A673 (cell line): ENCODE measurements at regions not wholly inside any gene's neighbourhood (a gene's known extent, or its start where the extent isn't known, plus 50 kb on each side); places are given as distances from the start of the nearest gene placed in this dataset.

Source experiments
- BruUV-seq: library from RNA; stranded (reverse); fragments of 400-500 nt; replicated peaks from 2 replicates; lab custom pipeline; 2021; lab: Mats Ljungman, UMichigan
- CTCF ChIA-PET: fragments of 300-600 bp; sonication (Branson Sonifier 250); formaldehyde crosslinking; loops from one replicate; lab custom pipeline; 2022; ENCODE audit warnings: antibody characterized with exemption; lab: Charles Lee
- POLR2A ChIA-PET: fragments of 300-600 bp; sonication (Branson Sonifier 250); formaldehyde crosslinking; loops from one replicate; lab custom pipeline; 2022; ENCODE audit warnings: antibody characterized with exemption; ENCODE audit not compliant: low non-redundant PET; lab: Charles Lee
- DNase-seq: peaks from one replicate; pipeline ENCODE4 v3.0.0-alpha.2; 2015; ENCODE audit warnings: low spot score
- H3K27ac ChIP-seq: fragments of 200-600 bp; sonication (generic); 2 replicates; pipeline ENCODE4 v1.5.1; 2016; ENCODE audit warnings: mixed run types, low read depth, mild to moderate bottlenecking, mixed read lengths, antibody characterized with exemption, low read length; ENCODE audit not compliant: poor library complexity, severe bottlenecking
- H3K27me3 ChIP-seq: fragments of 200-600 bp; sonication (generic); replicated peaks from 2 replicates; pipeline ENCODE4 v1.6.1; 2017; ENCODE audit warnings: mixed run types, low read depth, mild to moderate bottlenecking, mixed read lengths, antibody characterized with exemption, low read length; ENCODE audit not compliant: insufficient read depth, poor library complexity
- H3K36me3 ChIP-seq: fragments of 200-600 bp; sonication (generic); 2 replicates; pipeline ENCODE4 v1.6.1; 2016; ENCODE audit warnings: mixed run types, mild to moderate bottlenecking, mixed read lengths, antibody characterized with exemption, low read length; ENCODE audit not compliant: insufficient read depth, poor library complexity, severe bottlenecking
- H3K4me1 ChIP-seq: fragments of 200-600 bp; sonication (generic); 2 replicates; pipeline ENCODE4 v1.6.1; 2017; ENCODE audit warnings: mixed run types, mild to moderate bottlenecking, mixed read lengths, antibody characterized with exemption, low read length; ENCODE audit not compliant: insufficient read depth, poor library complexity, severe bottlenecking
- H3K4me3 ChIP-seq: fragments of 200-600 bp; sonication (generic); 2 replicates; pipeline ENCODE4 v1.5.1; 2016; ENCODE audit warnings: low read depth, mixed run types, mild to moderate bottlenecking, mixed read lengths, low read length; ENCODE audit not compliant: poor library complexity, severe bottlenecking
- H3K9me3 ChIP-seq: fragments of 200-600 bp; sonication (generic); 2 replicates; pipeline ENCODE4 v1.6.1; 2016; ENCODE audit warnings: mixed run types, low read depth, mild to moderate bottlenecking, mixed read lengths, antibody characterized with exemption, low read length; ENCODE audit not compliant: poor library complexity, severe bottlenecking
- CTCF ChIP-seq: fragments of 300-800, 200-600 bp; sonication (generic); conservative IDR thresholded peaks from 2 replicates; pipeline ENCODE4 v1.5.1; 2017; ENCODE audit warnings: low read depth, mild to moderate bottlenecking, antibody characterized with exemption, low read length, moderate library complexity, mixed read lengths
- EZH2 ChIP-seq: fragments of 200-600 bp; sonication (generic); IDR thresholded peaks from 2 replicates; pipeline ENCODE4 v1.6.1; 2017; ENCODE audit warnings: borderline replicate concordance, low read depth, mild to moderate bottlenecking, mixed read lengths, antibody characterized with exemption, low read length; ENCODE audit not compliant: poor library complexity, severe bottlenecking
- intact Hi-C: fragments of 100-400 bp; cut with micrococcal nuclease; formaldehyde crosslinking; loops from one replicate; pipeline ENCODE4 v1.10.0; 2022; ENCODE audit not compliant: unreplicated experiment

GRCh38 chr5:163889369-163889768 is 383.9 kb downstream of the MAT2B start:
- BruUV-seq = no TSS peak
- no peak for DNase-seq
- H3K27ac ChIP-seq = no peak overlapping the region
- H3K9me3 ChIP-seq = no peaks in the 10 kb centered on the region
- no peaks in the 10 kb centered on the region for H3K36me3 ChIP-seq
- ChIA-PET POLR2A (no interaction called here), CTCF (no interaction called here)
- no peaks in the 10 kb centered on the region for H3K4me1 ChIP-seq
- H3K27me3 ChIP-seq = no peaks in the 10 kb centered on the region
- TF ChIP-seq CTCF (no peak), EZH2 (no peak)
- H3K4me3 ChIP-seq = no peak overlapping the region
- intact Hi-C loops = no loop called here

GRCh38 chr5:163890261-163890660 is 384.8 kb downstream of the MAT2B start:
- Histone ChIP-seq H3K4me3 (no peak overlapping the region), H3K27ac (no peak overlapping the region), H3K27me3 (no peaks in the 10 kb centered on the region), H3K9me3 (no peaks in the 10 kb centered on the region), H3K36me3 (no peaks in the 10 kb centered on the region), H3K4me1 (no peaks in the 10 kb centered on the region)
- BruUV-seq = no TSS peak
- no peak for DNase-seq
- TF ChIP-seq CTCF (no peak), EZH2 (no peak)
- ChIA-PET CTCF (no interaction called here), POLR2A (no interaction called here)
- intact Hi-C loops = no loop called here

GRCh38 chr5:163893281-163893680 is 387.9 kb downstream of the MAT2B start:
- ChIA-PET CTCF (no interaction called here), POLR2A (no interaction called here)
- TF ChIP-seq EZH2 (no peak), CTCF (no peak)
- BruUV-seq = no TSS peak
- DNase-seq = no peak
- Histone ChIP-seq H3K36me3 (no peaks in the 10 kb centered on the region), H3K9me3 (no peaks in the 10 kb centered on the region), H3K27me3 (no peaks in the 10 kb centered on the region), H3K4me1 (no peaks in the 10 kb centered on the region), H3K4me3 (no peak overlapping the region), H3K27ac (no peak overlapping the region)
- intact Hi-C loops = no loop called here
